GM12873 (cell line): ENCODE measurements at regions not wholly inside any gene's neighbourhood (a gene's known extent, or its start where the extent isn't known, plus 50 kb on each side); places are given as distances from the start of the nearest gene placed in this dataset.

Experiments used
- TF ChIP-seq, protein P1 (sequence below): IDR thresholded peaks from 2 replicates; pipeline ENCODE4 v1.5.1; 2012; ENCODE audit warnings: low read depth, mild to moderate bottlenecking, moderate library complexity, low read length, control low read depth; ENCODE audit not compliant: insufficient read depth; ENCODE audit errors: missing control alignments

DNA sequence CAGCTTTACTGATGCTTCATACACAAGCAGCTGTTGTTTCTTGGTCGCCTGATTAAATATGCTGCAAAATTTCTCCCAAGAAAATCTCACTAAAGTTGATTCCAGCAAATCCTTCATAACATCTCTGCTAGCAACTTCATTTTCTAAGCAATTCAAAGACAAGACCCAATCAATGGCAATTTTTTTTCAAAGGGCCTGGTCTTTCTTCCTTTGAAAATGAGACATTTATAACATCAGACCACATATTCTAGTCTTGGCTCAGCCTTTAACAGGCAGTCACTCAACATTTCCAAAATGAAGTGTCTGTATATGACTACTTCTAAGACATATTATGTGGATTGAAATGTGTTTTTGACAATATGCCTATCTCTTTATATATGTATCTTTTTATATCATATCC is 702.6 kb downstream of the KCNA4 start:
- TF ChIP-seq, protein P1, sequence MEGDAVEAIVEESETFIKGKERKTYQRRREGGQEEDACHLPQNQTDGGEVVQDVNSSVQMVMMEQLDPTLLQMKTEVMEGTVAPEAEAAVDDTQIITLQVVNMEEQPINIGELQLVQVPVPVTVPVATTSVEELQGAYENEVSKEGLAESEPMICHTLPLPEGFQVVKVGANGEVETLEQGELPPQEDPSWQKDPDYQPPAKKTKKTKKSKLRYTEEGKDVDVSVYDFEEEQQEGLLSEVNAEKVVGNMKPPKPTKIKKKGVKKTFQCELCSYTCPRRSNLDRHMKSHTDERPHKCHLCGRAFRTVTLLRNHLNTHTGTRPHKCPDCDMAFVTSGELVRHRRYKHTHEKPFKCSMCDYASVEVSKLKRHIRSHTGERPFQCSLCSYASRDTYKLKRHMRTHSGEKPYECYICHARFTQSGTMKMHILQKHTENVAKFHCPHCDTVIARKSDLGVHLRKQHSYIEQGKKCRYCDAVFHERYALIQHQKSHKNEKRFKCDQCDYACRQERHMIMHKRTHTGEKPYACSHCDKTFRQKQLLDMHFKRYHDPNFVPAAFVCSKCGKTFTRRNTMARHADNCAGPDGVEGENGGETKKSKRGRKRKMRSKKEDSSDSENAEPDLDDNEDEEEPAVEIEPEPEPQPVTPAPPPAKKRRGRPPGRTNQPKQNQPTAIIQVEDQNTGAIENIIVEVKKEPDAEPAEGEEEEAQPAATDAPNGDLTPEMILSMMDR = no peak

DNA sequence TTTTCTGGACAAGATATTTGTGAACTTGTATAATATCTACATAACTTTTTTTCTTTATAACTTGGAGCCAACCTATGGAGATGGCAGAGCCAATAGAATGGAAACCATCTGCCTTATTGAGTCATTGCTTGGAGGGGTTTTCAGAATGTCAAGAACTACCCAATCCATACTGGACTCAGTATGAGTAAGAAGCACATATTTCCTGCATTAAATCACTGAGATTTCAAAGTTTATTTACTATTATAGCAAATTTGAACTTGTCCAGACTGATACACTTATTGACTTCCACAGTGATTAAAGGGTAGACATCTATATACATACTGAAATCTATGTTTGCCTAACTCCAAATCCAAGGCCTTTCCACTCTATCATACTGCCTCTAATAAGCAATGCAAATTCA is 704.0 kb downstream of the KCNA4 start:
- TF ChIP-seq, protein P1 = no peak

DNA sequence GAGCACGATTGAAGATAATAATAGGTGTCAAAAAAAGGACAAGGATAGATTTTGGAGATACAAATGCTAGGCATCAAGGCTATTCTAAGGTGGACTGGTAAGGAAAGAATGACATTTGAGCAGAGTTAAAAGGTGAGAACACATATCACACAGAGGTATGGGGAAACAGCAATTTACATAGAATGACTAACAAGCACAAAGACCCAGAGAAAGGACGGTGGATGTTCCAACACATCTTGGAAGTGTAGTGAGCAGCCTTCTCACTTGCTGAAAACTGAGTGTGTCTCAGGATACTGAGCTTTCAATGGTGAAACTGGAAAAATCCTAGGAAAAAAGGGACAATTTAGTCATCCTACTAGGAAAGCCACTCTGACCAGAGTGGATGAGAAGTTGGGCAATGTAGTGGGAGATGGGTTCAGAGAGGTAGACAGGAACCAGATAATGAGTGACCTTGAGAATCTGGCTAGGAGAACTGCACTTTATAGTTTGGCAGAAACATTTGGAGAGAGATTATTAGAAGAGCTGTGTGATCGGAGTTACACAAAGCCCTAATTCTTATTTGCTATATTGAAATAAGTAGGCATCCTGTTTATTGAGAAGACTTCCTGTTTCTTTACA is 706.0 kb downstream of the KCNA4 start:
- TF ChIP-seq, protein P1 = no peak

DNA sequence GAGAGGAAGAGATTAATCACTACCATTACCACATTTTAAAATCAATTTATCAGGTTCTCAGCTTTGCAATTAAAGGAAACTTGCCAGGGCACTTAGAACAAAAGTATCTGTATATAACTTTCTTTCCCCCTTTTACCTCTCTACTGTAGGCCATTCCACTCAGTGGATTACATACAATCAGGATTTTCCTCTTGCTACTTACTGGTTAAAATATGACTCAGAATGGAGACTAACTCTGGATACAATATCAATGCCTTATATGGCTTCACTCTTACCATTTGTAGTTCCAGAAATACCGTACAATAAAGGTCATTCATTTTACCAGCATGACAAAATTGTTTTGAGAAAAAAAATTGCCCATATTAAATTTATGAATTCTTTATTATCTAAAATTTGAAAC is 706.8 kb downstream of the KCNA4 start:
- TF ChIP-seq, protein P1 = no peak

DNA sequence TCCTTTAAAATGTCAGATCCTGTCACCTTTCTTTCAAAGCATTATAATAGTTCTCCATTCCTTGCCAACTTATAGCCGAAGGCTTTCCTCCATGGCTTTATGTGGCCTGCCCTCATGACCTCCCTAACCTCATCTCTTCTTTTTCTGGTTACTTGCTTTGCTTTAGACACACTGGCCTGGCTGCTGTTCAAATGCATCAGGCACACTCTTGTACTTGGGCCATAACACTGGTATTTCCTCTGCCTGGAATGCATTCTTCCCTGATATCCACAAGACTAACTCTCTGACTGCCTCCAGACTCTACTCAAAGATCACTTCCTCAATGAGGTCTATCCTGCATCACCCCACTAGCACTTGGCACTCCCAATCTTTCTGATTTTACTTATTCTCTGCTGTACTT is 710.3 kb downstream of the KCNA4 start:
- TF ChIP-seq, protein P1 = no peak

DNA sequence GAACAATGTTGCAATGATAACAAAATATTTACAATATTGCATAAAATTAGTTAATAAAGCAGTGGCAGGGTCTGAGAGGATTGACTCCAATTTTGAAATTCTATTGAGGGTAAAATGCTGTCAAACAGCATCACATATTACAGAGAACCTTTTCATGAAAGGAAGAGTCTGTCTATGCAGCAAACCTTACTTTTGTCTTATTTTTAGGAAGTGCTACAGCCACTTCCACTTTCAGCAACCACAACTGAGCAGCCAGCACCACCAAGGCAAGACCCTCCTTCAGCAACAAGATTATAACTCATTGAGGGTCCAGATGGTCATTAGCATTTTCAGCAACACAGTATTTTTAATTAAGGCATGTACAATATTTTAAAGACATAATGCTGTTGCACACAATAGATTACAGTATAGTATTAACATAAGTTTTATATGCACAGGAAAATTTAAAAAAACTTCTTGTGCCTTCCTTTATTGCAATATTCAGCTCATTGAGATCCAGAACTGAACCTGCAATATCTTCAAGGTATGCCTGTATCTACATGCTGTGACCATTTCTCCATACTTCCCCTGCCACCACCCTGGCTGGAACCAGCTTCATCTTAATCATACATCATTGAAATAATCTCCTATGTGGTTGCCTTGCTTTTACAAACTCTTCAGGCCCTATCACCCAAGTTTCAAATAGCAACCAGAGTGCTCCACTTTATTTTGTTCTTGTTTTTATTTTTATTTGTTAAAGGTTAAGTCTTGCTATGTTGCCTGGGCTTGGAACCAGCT is 711.2 kb downstream of the KCNA4 start:
- TF ChIP-seq, protein P1 = no peak

DNA sequence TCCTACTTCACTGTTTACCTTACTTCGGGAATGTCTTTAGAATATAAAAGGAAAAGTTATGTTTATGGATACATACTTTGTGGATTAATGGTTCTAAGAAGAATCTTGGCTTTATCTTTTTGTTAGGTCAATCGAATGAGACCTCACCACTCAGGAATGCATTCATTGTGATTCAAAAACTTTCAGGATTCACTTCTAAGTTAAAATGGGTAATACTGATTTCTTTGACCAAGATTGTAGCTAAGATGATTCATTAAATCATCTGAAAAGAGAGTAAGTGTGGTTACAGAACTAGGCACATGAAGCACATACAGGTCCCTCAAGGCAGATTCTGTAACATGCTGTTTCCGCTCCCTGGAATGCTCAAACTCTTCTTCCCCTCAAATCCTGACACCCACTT is 716.4 kb downstream of the KCNA4 start:
- TF ChIP-seq, protein P1 = no peak
